CD14-positive monocyte (primary cell): ENCODE measurements at regions not wholly inside any gene's neighbourhood (a gene's known extent, or its start where the extent isn't known, plus 50 kb on each side); places are given as distances from the start of the nearest gene placed in this dataset.

Experiments
- DNase-seq, 3 donors: peaks; one replicate each; pipeline ENCODE4 v3.0.0-alpha.2; 2011 to 2022
- H2AFZ ChIP-seq: 2 replicates; pipeline ENCODE4 v1.6.0; 2012; ENCODE audit warnings: mild to moderate bottlenecking, low read depth, low read length, inconsistent platforms; ENCODE audit not compliant: insufficient read depth, poor library complexity, severe bottlenecking
- H3K27ac ChIP-seq, 2 donors: 1 replicate in 1 of 2; 2 replicates in 1 of 2; pipeline ENCODE4 v1.5.1; 2012 to 2013; ENCODE audit warnings: low read length in 2 of 2, control low read depth in 1 of 2, inconsistent platforms in 1 of 2, low read depth in 1 of 2, mild to moderate bottlenecking in 1 of 2
- H3K27me3 ChIP-seq, 2 donors: one replicate each; pipeline versions ENCODE4 v1.6.0 to v1.6.1; 2011 to 2013; ENCODE audit warnings: low read length in 2 of 2; ENCODE audit not compliant: control insufficient read depth in 2 of 2, insufficient read depth in 2 of 2
- H3K36me3 ChIP-seq, 2 donors: replicated peaks in 1 of 2; 1 replicate in 1 of 2; 2 replicates in 1 of 2; pipeline versions ENCODE4 v1.5.1 to v1.6.1; 2012 to 2013; ENCODE audit warnings: low read length in 2 of 2, control low read depth in 1 of 2, inconsistent platforms in 1 of 2, mild to moderate bottlenecking in 1 of 2; ENCODE audit not compliant: insufficient read depth in 2 of 2, control insufficient read depth in 1 of 2
- H3K4me1 ChIP-seq, 2 donors: 1 replicate in 1 of 2; 2 replicates in 1 of 2; pipeline versions ENCODE4 v1.5.1 to v1.6.1; 2012 to 2013; ENCODE audit warnings: low read length in 2 of 2, control low read depth in 1 of 2, inconsistent platforms in 1 of 2, mild to moderate bottlenecking in 1 of 2, moderate library complexity in 1 of 2; ENCODE audit not compliant: insufficient read depth in 2 of 2, control insufficient read depth in 1 of 2
- H3K4me2 ChIP-seq: replicated peaks from 2 replicates; pipeline ENCODE3; 2012; ENCODE audit warnings: low read length, moderate library complexity, mild to moderate bottlenecking; ENCODE audit not compliant: poor library complexity, severe bottlenecking; ENCODE audit errors: extremely low read depth
- H3K4me3 ChIP-seq, 3 experiments: fragments of 200-600 bp in 1 of 3; sonication (generic) in 1 of 3; replicated peaks in 1 of 3; 1 replicate in 2 of 3; 2 replicates in 1 of 3; pipeline ENCODE4 v1.5.1; 2011 to 2013; ENCODE audit warnings: low read length in 3 of 3, mild to moderate bottlenecking in 3 of 3, control low read depth in 2 of 3, low read depth in 2 of 3, inconsistent platforms in 1 of 3, moderate library complexity in 1 of 3
- H3K79me2 ChIP-seq: 2 replicates; pipeline ENCODE4 v1.6.0; 2012; ENCODE audit warnings: mild to moderate bottlenecking, control low read depth, inconsistent platforms, low read length, moderate library complexity; ENCODE audit not compliant: insufficient read depth
- H3K9ac ChIP-seq: 2 replicates; pipeline ENCODE4 v1.6.0; 2017; ENCODE audit warnings: low read length, mild to moderate bottlenecking; ENCODE audit not compliant: insufficient read depth, poor library complexity, severe bottlenecking
- H3K9me3 ChIP-seq, 2 donors: replicated peaks in 1 of 2; 1 replicate in 1 of 2; 2 replicates in 1 of 2; pipeline versions ENCODE4 v1.5.1 to v1.6.1; 2012 to 2013; ENCODE audit warnings: low read length in 2 of 2, control low read depth in 1 of 2; ENCODE audit not compliant: control insufficient read depth in 1 of 2, insufficient read depth in 1 of 2
- H4K20me1 ChIP-seq: 2 replicates; pipeline ENCODE4 v1.6.0; 2012; ENCODE audit warnings: mild to moderate bottlenecking, low read length, control low read depth, moderate library complexity; ENCODE audit not compliant: insufficient read depth
- H3K27ac Mint-ChIP-seq, 7 donors: one replicate each; pipeline ENCODE4 v1.8.0; 2020; ENCODE audit warnings: mild to moderate bottlenecking in 7 of 7, mixed read lengths in 7 of 7, moderate library complexity in 6 of 7, inconsistent platforms in 2 of 7
- H3K27me3 Mint-ChIP-seq, 3 donors: one replicate each; pipeline ENCODE4 v1.8.0; 2021 to 2022; ENCODE audit warnings: low read depth in 3 of 3, mild to moderate bottlenecking in 3 of 3, mixed read lengths in 3 of 3, moderate library complexity in 3 of 3, inconsistent platforms in 1 of 3
- H3K36me3 Mint-ChIP-seq, 2 donors: one replicate each; pipeline ENCODE4 v1.8.0; 2020; ENCODE audit warnings: mixed read lengths in 2 of 2, inconsistent platforms in 1 of 2, mild to moderate bottlenecking in 1 of 2
- H3K4me1 Mint-ChIP-seq: one replicate; pipeline ENCODE4 v1.8.0; 2020; ENCODE audit warnings: mild to moderate bottlenecking, mixed read lengths
- H3K4me3 Mint-ChIP-seq, 2 donors: one replicate each; pipeline ENCODE4 v1.8.0; 2020; ENCODE audit warnings: mild to moderate bottlenecking in 2 of 2, mixed read lengths in 2 of 2, moderate library complexity in 1 of 2
- H3K9me3 Mint-ChIP-seq, 7 donors: one replicate each; pipeline ENCODE4 v1.8.0; 2020 to 2022; ENCODE audit warnings: mixed read lengths in 7 of 7, mild to moderate bottlenecking in 6 of 7, moderate library complexity in 6 of 7, inconsistent platforms in 2 of 7
- WGBS: methylation state at CpG from one replicate; pipeline ENCODE4 v1.1.5; 2013; ENCODE audit warnings: missing lambda C conversion rate; ENCODE audit not compliant: insufficient coverage; 5-methylcytosine and 5-hydroxymethylcytosine counted together
- intact Hi-C, 2 donors: fragments of 100-400 bp; cut with micrococcal nuclease; formaldehyde crosslinking; loops; one replicate each; pipeline versions ENCODE4 v1.15.0 to v1.15.1; 2023
- TF ChIP-seq, protein P1 (sequence below): fragments of 200-600 bp; IDR thresholded peaks from one replicate; pipeline ENCODE4 v1.8.0; 2022; ENCODE audit warnings: antibody characterized with exemption, mild to moderate bottlenecking

DNA sequence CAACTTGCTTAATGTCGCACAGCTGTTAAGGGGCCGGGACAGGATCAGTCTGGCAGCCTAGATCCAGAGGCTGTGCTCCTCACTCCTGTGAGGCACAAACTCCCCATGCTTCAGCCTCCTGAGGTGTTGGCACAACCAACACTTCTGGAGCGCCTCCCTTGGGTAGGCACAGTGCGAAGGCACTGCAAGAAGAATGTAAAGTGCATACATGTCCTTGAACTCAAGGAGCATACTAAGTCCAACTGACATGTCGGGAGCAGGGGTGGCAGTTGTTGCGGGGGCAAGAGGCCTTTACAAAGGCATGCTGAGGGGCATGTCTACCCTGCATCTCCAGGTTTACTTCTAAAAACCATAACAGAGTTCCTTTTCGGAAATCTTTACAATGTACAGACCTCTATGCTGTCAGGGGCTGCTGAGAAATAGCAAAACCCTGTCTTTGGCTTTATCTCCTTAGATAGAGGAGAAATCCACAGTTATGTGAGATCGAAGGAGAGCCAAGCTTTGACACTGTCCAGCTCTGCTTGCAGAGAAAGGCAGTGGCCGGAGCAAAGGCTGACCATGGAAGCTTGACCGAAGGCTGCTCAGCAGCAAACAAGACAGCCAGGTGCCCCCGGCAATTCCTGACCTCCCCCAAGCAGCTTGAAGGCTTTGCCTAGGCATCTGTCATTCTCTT lies 93.9 kb downstream of the CDC7 start:
- H3K27me3 ChIP-seq: peaks cover 2 to 5% of the 10 kb centered on the region in 2 donors
- no peak for DNase-seq
- H3K9me3 Mint-ChIP-seq: peaks cover 0 to 2% (median 0%) of the 10 kb centered on the region in 7 donors
- no peak overlapping the region for H3K4me2 ChIP-seq
- peaks cover 0 to 2% of the 10 kb centered on the region in 2 donors for H3K36me3 Mint-ChIP-seq
- H3K27ac Mint-ChIP-seq: no peak overlapping the region
- no peak overlapping the region for H3K9ac ChIP-seq
- peaks cover 28% of the 10 kb centered on the region for H3K4me1 Mint-ChIP-seq
- no peak overlapping the region for H3K27ac ChIP-seq
- H4K20me1 ChIP-seq: no peaks in the 10 kb centered on the region
- H3K79me2 ChIP-seq: no peaks in the 10 kb centered on the region
- H3K9me3 ChIP-seq: no peaks in the 10 kb centered on the region
- no peaks in the 10 kb centered on the region for H3K36me3 ChIP-seq
- 95% methylated on average over 10 of the region's 11 CpGs for whole genome bisulfite sequencing
- H3K4me3 Mint-ChIP-seq: no peak overlapping the region
- H3K4me3 ChIP-seq: no peak overlapping the region
- peaks cover 8 to 14% (median 9%) of the 10 kb centered on the region in 3 donors for H3K27me3 Mint-ChIP-seq
- TF ChIP-seq, protein P1, sequence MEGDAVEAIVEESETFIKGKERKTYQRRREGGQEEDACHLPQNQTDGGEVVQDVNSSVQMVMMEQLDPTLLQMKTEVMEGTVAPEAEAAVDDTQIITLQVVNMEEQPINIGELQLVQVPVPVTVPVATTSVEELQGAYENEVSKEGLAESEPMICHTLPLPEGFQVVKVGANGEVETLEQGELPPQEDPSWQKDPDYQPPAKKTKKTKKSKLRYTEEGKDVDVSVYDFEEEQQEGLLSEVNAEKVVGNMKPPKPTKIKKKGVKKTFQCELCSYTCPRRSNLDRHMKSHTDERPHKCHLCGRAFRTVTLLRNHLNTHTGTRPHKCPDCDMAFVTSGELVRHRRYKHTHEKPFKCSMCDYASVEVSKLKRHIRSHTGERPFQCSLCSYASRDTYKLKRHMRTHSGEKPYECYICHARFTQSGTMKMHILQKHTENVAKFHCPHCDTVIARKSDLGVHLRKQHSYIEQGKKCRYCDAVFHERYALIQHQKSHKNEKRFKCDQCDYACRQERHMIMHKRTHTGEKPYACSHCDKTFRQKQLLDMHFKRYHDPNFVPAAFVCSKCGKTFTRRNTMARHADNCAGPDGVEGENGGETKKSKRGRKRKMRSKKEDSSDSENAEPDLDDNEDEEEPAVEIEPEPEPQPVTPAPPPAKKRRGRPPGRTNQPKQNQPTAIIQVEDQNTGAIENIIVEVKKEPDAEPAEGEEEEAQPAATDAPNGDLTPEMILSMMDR: no peak
- H3K4me1 ChIP-seq: peaks cover 8 to 20% of the 10 kb centered on the region in 2 donors
- H2AFZ ChIP-seq: no peak overlapping the region
- intact Hi-C loops: no loop called here

DNA sequence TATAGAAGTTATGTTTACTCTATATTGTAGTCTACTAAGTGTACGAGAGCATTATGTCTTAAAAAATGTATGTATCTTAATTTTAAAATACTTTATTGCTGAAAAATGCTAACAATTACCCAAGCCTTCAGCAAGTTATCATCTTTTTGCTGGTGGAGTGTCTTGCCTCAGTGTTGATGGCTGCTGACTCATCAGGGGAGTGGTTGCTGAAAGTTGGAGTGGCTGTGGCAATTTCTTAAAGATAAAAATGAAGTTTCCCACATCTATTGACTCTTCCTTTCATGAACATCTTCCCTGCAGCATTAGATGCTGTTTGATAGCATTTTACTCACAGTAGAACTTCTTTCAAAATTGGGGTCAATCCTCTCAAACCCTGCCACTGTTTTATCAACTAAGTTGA lies 95.8 kb downstream of the CDC7 start:
- H3K79me2 ChIP-seq: no peaks in the 10 kb centered on the region
- no peak overlapping the region for H3K9ac ChIP-seq
- no peak overlapping the region for H3K4me3 ChIP-seq
- H3K27ac Mint-ChIP-seq: peak overlapping the region in 1 of 7 donors; percentile 20
- peaks cover 7 to 10% (median 9%) of the 10 kb centered on the region in 3 donors for H3K27me3 Mint-ChIP-seq
- DNase-seq: peak; percentile 8 to 30 (median 9)
- H3K36me3 ChIP-seq: no peaks in the 10 kb centered on the region
- H3K4me1 ChIP-seq: peaks cover 4 to 12% of the 10 kb centered on the region in 2 donors
- no CpG with 5 or more reads among the region's 1 CpG for WGBS
- H3K9me3 ChIP-seq: no peaks in the 10 kb centered on the region
- H3K27ac ChIP-seq: no peak overlapping the region
- H3K4me1 Mint-ChIP-seq: peaks cover 20% of the 10 kb centered on the region
- H3K4me2 ChIP-seq: no peak overlapping the region
- no peaks in the 10 kb centered on the region for H4K20me1 ChIP-seq
- H3K36me3 Mint-ChIP-seq: peaks cover 0 to 2% of the 10 kb centered on the region in 2 donors
- H3K27me3 ChIP-seq: no peaks in the 10 kb centered on the region
- TF ChIP-seq, protein P1: no peak
- no peak overlapping the region for H3K4me3 Mint-ChIP-seq
- no peak overlapping the region for H2AFZ ChIP-seq
- intact Hi-C loops: no loop called here
- H3K9me3 Mint-ChIP-seq: no peaks in the 10 kb centered on the region
